ENCODE measurements at regions not wholly inside any gene's neighbourhood (a gene's known extent, or its start where the extent isn't known, plus 50 kb on each side); places are given as distances from the start of the nearest gene placed in this dataset.
"Not testable (repeated sequence)": the region's sequence is repeated elsewhere in the genome, so short reads cannot be mapped to it uniquely, and the experiment has no call there.

DNA sequence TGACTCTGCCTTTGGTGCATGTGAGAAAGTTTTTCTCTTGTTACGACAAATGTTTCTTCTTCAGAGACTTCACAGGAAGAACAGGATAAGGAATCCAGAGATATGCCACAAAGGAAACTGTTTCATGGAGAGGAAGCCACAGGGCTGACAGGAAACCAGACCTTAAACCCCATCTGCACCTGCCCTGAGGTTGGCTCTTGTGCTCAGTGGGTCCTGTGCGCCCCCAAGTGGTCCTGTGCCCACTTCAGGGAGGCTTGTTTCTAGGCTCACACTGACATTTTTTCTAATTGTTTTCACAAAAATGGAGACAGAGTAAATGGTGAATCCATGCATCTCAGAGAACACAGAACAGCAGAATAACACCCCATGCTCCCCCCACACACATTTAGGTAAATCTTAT is 1193.5 kb downstream of the TMEM121 start:
- not testable (repeated sequence) for DNase-seq

DNA sequence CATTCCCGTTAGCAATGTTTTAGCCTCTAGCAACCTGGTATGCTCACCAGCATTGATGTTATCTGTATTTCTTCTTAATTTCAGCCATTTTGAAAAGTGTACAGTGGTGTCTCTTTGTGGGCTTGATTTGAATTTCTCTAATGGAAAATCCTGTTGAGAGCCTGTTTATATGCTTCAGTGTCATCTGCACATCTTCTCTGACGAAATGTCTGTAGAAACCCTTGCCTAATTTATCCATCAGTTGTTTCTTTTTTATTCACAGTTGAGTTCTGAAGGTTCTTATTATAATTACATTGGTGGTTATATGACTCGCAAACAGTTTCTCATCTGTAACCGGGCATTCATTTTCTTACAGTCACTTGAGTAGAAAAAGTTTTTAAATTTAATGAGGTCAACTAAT is 1195.5 kb downstream of the TMEM121 start:
- not testable (repeated sequence) for DNase-seq

DNA sequence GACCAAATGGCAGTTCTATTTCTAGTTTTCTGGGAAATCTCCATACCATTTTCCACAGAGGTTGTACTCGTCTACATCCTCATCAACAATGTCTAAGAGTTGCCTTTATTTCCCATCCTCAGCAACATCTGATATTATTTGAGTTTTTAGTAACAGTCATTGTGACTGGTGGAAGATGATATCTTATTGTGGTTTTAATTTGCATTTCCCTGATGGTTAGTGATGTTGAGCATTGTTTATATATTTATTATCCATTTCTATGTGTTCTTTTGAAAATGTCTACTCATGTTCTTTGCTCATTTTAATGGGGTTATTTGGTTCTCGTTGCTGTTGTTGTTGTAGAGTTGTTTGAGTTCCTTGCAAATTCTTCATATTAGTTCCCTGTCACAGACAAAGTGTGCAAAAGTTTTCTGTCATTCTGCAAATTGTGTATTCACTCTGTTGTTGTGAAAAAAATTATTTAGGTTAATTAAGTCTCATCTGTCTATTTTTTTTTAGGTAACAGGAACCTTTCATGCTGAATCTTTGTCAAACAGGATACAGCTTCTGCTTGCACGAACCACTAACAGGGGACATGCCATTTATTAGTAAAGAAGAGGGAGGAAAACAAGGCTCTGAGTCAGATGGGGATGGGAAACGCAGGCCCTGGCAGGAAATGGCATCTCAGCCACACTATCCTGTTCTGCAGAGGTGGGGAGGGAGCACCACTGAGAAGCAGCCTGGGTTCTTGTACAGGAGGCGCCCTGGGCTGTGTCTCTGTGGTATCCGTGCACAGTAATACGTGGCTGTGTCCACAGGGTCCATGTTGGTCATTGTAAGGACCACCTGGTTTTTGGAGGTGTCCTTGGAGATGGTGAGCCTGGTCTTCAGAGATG is 1196.7 kb downstream of the TMEM121 start:
- not testable (repeated sequence) for DNase-seq

DNA sequence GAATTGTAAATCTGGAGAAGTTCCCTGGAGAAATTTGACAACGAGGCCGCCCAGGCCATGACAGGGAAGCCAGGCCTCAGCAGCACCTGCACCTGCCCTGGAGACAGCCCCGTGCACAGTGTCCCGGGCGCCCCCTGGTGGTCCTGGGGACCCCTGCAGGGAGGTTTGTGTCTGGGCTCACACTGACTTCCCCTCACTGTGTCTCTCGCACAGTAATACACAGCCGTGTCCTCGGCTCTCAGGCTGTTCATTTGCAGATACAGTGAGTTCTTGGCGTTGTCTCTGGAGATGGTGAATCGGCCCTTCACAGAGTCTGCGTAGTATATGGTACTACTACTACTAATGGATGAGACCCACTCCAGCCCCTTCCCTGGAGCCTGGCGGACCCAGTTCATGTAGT is 1201.6 kb downstream of the TMEM121 start:
- DNase-seq: not testable (repeated sequence)

DNA sequence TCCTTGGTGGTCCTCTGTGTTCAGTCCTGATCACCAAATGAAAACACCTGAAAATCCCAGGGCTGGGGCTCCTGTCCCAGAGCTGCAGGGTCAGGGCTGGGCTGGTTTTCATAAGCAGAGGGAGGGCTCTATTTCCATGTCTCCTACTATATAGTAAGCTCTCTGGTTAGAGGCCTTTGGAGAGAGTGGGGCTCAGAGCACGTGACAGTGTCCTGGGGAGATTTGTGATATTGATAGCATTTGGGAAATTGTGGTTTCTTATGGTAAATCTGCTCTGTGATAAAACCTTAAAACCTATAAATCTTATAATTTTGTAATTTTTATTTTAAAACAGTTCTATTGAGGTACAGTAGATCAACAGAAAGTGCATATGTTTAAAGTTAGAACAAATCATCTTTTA is 1202.2 kb downstream of the TMEM121 start:
- DNase-seq: no peak

DNA sequence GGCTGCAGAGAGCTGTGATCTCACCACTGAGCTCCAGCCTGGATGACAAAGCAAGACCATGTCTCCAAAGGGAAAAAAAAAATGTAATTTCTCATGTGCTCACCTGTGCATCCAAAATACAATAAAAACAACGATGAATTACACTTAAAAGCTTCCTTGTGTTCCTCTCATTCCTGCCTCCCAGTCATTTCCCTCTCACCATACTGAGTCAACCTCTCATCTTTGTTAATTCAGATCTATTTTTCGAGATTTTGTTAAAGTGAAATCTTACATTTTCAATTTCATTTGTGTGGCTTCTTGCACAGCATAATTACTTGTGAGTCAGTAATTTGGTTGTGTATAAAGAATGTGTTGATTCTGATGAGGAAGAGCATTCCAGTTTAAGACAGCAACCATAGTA is 1203.2 kb downstream of the TMEM121 start:
- DNase-seq: no peak

DNA sequence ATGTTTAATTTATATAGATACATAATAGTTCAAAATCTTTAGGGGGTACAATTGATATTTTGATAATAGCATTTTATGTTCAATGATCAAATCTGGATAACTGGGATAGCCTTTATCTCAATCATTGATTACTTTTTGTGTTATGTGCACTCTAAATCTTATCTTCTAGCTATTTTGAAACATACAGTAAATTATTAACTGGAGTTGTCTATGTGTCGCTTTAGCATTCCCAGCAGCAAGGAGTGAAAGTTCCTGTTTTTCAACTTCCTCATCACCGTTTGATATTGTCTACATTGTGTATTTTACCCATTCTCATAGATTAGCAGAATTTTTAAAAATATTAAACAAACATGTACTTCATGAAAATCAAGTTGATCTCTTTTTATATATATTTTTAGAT is 1207.4 kb downstream of the TMEM121 start:
- DNase-seq: no peak

DNA sequence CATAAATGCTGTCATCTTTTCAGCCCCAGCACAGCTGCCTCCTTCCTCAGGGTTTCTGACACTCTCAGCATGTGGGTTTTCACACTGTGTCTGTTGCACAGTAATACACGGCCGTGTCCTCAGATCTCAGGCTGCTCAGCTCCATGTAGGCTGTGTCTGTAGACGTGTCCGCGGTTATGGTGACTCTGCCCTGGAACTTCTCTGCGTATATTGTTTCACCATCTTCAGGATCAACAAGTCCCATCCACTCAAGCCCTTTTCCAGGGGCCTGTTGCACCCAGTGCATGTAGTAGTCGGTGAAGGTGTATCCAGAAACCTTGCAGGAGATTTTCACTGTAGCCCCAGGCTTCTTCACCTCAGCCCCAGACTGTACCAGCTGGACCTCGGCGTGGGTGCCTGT is 1210.6 kb downstream of the TMEM121 start:
- DNase-seq: no peak

DNA sequence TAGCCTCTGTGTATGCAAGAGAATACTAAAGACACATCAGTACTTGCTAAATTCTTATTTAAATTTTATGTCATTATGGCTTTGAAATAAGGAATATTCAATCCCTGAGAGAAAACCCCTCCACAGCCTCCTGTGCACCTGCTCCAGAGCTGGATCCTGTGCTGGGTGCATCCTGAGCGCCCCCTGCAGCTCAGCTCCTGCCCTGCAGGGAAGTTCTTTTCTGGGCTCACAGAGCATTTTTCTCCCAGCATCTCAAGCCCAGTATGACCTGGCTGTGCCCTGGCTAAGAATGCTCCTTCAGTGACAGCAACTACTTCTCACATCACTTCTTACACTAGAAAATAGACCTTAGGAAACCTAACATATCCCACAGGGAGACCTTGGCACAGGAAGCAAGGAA is 1211.7 kb downstream of the TMEM121 start:
- DNase-seq: no peak

DNA sequence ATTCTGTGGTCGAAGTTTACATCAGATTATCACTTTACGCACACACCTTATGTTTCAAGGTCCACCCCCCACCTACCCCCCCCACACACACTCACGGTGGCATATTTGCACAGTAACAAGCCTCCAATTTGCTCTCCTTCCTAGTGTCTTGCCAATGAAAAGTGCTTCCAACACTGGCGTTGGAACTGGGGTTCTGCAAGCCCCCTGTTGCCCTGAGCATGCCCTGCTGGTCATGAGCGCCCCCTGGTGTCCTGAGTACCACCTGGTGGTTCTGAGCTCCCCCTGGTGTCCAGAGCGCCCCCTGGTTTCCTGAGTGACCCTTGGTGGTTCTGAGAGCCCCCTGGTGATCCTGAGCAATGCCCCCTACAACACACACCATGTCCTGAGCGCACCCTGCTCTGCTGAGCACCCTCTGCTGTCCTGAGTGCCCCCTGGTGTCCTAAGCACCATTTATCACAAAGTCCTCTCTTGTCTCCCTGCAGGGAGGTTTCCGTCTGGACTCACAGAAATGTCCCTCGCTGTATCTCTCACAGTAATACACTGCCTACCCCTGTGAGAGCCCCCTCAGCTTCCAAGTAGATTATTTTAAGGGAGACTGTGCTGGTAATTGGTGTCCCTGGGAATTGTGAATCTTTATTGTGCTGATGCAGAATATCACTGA is 1212.3 kb downstream of the TMEM121 start:
- not testable (repeated sequence) for DNase-seq

DNA sequence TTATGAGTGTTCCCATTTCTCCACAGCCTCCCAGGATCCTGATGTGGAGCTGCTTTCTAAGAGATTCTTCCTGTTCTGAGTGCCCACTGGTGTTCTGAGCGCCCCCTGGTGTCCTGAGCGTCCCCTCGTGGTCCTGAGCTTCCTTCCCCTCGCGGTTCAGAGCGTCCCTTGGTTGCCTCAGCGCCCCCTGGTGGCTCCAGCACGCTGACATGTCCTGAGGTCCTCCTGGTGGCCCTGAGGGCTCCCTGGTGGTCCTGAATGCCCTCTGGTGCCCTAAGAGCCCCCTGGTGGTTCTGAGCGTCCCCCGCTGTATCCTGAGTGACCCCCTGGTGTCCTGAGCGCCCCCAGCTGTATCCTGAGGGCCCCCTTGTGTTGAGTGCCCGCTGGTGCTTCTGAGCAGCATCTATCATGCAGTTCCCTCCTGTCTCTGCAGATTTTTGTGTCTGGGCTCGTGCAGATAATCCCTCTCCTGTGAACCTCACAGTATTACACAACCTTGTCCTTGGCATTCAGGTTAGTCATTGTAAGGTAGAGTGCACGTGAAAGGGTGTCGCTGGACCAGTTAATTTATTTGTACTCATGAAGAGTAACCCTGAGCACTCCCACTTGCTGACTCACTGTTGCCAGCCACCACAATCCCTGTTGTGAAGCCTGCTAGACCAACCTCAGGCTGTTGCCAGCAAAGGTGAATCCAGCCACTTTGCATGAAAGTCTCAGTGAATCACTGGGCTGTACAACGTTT is 1214.9 kb downstream of the TMEM121 start:
- peak; percentile 23 for DNase-seq

DNA sequence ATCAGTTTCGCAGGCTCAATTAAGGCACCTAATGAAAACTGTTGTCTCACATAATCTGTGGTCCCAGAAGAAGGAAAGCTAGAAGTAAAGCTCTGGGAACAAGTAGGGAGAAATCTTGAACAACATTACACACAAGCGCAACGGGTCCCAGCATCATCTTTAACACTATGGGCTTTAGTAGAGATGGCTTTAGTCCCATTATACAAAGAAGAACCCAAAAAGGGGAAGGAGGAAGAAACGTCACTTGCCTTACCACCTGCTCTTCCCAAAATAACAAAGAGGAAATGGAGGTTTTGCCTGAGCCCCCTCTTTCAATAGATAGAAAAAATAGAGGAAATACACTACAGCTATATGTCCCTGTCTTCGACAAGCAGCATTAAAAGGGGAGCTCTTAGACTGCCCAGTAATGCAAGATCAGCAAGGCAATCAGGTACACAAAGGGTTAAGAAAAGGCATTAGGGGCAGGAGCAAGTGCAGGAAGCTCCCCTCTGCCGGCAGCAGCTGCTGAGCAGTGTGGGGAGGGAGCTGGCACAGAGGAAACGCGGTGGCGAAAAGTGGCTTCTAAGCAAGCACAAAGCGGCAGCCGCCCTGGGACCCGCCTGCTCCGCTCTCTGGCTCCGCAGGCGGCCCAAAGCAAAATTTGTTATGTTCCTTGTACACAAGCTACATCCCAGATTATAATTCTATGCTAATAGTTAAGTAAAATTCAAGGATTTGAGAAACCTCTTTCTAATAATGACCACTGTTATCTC is 1218.8 kb downstream of the TMEM121 start:
- not testable (repeated sequence) for DNase-seq

DNA sequence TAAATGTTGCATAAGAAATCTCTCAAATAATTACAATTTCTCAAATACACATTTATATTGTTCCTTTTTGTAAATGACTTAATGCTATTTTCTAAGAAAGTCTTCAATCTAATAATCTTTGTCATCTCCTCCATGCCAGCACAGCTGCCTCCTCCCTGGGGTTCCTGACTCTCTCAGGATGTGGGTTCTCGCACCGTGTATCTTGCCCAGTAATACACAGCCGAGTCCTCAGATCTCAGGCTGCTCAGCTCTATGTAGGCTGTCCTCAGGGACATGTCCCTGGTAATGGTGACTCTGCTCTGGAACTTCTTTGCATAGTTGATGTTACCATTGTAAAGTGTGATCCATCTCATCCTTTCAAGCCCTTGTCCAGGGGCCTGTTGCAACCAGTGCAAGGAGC is 1223.7 kb downstream of the TMEM121 start:
- DNase-seq: not testable (repeated sequence)

DNA sequence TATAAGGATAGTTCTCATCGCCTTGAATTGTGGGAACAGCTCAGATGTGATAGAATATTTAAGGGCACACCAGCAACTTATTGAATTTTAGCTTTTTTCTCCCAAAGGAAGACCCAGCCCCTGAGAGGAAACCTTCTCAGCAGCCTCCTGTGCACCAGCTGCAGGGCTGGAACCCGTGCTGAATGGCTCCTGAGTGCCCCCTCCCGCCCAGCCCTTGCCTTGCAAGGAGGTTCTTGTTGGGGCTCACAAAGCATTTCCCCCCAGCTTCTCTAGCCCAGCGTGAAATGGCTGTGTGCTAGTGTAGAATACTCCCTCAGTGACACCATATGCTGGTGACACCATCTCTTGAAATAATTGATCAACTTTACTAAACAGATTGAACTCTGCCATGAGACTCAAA is 1227.4 kb downstream of the TMEM121 start:
- not testable (repeated sequence) for DNase-seq

DNA sequence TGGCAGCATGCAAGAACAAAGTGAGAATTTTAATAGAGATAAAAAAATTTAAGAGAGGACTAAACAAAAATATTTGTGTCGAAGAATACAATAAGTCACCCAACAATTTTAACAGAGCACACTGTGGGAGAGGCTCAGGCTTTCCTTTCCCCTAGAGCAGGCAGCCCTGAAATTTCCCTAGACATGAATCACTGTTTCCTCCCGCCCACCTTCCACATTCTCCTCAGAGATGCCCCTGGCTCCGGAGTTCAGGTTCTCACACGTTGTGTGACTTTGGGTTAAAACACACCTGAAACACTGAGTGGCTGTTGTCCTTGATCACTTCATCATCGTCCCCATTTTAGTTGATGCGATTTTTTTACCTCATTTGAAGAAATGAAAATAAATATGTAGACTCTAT is 1231.1 kb downstream of the TMEM121 start:
- DNase-seq: not testable (repeated sequence)

DNA sequence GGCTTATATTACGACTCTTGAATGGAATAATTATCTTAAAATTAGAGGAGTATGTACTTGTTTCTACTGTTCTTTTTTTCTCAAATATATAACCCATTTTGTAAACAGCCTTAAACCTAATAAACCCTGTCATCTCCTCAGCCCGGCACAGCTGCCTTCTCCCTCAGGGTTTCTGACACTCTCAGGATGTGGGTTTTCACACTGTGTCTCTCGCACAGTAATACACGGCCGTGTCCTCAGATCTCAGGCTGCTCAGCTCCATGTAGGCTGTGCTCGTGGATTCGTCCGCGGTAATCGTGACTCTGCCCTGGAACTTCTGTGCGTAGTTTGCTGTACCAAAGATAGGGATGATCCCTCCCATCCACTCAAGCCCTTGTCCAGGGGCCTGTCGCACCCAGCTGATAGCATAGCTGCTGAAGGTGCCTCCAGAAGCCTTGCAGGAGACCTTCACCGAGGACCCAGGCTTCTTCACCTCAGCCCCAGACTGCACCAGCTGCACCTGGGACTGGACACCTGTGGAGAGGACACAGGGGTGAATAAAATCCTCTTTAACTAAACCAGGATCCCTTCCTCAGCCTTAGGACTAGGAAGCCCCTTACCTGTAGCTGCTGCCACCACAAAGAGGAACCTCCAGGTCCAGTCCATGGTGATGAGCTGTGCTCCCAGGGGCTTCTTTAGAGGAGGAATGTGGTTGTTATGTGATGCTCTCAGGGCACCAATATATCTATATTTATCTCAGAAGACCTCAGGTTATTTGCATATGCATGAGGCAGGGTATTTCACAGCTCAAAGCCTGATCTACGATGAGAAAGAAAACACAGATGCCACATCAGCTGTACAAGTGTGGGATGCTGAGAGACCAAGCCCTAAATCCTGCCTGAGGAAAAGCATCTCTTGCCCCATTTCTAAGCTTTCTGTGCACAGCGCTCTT is 1235.8 kb downstream of the TMEM121 start:
- not testable (repeated sequence) for DNase-seq

DNA sequence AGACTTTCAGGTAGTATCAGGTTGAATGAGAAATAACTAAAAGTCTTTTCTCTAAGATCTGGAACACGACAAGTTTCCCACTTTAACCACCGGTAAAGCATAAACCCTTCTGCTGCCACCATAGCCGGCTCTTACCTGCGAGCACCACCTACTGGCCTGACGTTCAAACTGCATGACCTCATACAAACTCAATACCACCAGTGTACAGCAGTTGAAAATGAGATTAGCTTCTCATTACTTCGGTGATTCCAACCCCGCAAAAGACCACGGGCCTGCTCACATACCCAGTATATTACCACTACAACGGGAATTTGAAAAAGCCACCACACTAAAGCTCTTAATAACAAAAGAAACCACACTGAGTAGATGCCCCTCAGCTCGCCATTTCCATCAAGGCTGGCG is 1238.6 kb downstream of the TMEM121 start:
- not testable (repeated sequence) for DNase-seq

DNA sequence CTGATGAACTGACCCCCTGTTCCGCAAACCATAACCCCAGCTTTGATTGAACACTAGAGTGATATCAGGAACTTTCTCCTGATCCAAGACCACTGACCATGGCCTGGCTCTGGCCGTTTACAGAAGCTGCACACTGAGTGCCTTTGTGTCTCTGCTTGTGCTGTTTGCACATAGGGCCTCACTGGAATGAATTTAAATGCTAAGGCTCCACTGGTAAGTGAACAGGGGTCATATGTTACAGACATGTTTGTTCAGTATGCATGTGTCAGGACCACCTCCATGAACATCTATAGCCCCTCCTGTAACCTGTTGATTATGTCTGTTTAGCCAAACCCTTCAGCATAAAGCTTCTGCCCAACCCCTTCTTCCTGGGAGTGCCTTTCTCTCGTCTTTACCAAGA is 1239.8 kb downstream of the TMEM121 start:
- no peak for DNase-seq

DNA sequence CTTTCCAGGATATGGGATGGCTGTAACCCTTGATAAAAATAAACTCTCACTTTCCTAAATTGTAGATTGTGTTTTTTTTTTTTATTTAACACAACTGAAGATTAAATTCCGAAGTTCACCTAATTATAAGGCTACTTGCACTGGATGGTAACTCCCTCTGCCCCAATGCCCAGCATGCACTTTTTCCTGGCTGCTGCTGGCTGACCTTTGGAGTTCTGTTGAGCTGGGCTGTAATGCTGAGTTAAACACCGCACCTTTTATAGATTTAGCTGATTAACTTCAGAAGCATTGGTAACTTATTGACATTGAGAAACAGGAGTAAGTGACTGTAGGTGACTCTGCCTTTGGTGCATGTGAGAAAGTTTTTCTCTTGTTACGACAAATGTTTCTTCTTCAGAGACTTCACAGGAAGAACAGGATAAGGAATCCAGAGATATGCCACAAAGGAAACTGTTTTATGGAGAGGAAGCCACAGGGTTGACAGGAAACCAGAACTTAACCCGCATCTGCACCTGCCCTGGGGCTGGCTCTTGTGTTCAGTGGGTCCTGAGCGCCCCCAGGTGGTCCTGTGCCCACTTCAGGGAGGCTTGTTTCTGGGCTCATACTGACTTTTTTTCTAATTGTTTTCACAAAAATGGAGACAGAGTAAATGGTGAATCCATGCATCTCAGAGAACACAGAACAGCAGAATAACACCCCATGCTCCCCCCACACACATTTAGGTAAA is 1240.3 kb downstream of the TMEM121 start:
- DNase-seq: not testable (repeated sequence)

DNA sequence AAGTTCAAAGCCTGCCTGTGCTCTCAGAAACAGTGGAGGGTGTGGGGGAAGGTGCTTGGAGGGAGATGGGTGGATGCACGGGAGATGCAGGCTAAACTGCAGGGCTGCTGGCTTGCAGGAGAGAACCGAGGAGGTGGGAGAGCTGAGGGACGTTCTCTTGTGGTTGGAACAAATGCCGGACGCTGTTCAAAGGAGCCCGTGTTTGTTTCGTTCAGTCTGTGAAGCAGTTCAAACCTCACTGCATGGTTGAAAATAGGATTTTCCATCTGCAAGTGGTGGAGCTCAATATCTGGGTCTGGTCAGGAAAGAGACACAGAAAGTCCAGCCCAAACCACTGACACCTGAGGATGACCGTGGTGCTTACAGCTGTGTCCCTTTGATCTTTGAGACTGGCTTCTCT is 1241.8 kb downstream of the TMEM121 start:
- not testable (repeated sequence) for DNase-seq
